Astrocyte of the hippocampus (primary cell): ENCODE measurements at regions not wholly inside any gene's neighbourhood (a gene's known extent, or its start where the extent isn't known, plus 50 kb on each side); places are given as distances from the start of the nearest gene placed in this dataset.

Source experiments
- DNase-seq: peaks from one replicate; pipeline ENCODE4 v3.0.0; 2011; ENCODE audit warnings: low read depth, low spot score

- DNase-seq: no peak
Observed at GRCh38 chr15:29456255-29456654, 186.6 kb upstream of the NSMCE3 start.

GRCh38 chr15:29455530-29455929, 185.9 kb upstream of the NSMCE3 start:
- DNase-seq: no peak

- DNase-seq: no peak
Observed at GRCh38 chr15:29455055-29455454, 185.4 kb upstream of the NSMCE3 start.

GRCh38 chr15:29454506-29454905, 184.9 kb upstream of the NSMCE3 start:
- DNase-seq: peak; percentile 2

- DNase-seq: peak; percentile 8
Observed at GRCh38 chr15:29452881-29453731, 183.5 kb upstream of the NSMCE3 start.

- peak; percentile 4 for DNase-seq
Observed at GRCh38 chr15:29451201-29451781, 181.7 kb upstream of the NSMCE3 start.

GRCh38 chr15:29449136-29449535, 179.5 kb upstream of the NSMCE3 start:
- DNase-seq: peak; percentile 43

- no peak for DNase-seq
Observed at GRCh38 chr15:29448320-29448719, 178.7 kb upstream of the NSMCE3 start.

- DNase-seq: no peak
Observed at GRCh38 chr15:29446480-29446879, 176.9 kb upstream of the NSMCE3 start.

- DNase-seq: no peak
Observed at GRCh38 chr15:29442532-29442931, 172.9 kb upstream of the NSMCE3 start.

- no peak for DNase-seq
Observed at GRCh38 chr15:29440541-29440940, 170.9 kb upstream of the NSMCE3 start.

- DNase-seq: no peak
Observed at GRCh38 chr15:29438703-29439055, 169.1 kb upstream of the NSMCE3 start.

GRCh38 chr15:29437888-29438702, 168.5 kb upstream of the NSMCE3 start:
- no peak for DNase-seq

GRCh38 chr15:29435811-29436210, 166.2 kb upstream of the NSMCE3 start:
- DNase-seq: no peak

- no peak for DNase-seq
Observed at GRCh38 chr15:29434280-29434679, 164.7 kb upstream of the NSMCE3 start.

- DNase-seq: no peak
Observed at GRCh38 chr15:29433507-29434248, 164.1 kb upstream of the NSMCE3 start.

- no peak for DNase-seq
Observed at GRCh38 chr15:29433050-29433318, 163.4 kb upstream of the NSMCE3 start.

GRCh38 chr15:29432191-29433049, 162.8 kb upstream of the NSMCE3 start:
- DNase-seq: no peak

GRCh38 chr15:29430831-29431230, 161.2 kb upstream of the NSMCE3 start:
- DNase-seq: no peak

- DNase-seq: no peak
Observed at GRCh38 chr15:29430124-29430523, 160.5 kb upstream of the NSMCE3 start.

GRCh38 chr15:29429584-29429983, 160.0 kb upstream of the NSMCE3 start:
- DNase-seq: no peak
